ENCODE measurements at regions not wholly inside any gene's neighbourhood (a gene's known extent, or its start where the extent isn't known, plus 50 kb on each side); places are given as distances from the start of the nearest gene placed in this dataset.

- no peak overlapping the region for H3K9ac ChIP-seq (ENCODE audit: insufficient read depth, low read length)
- no peaks in the 10 kb centered on the region for H3K36me3 ChIP-seq (ENCODE audit: control insufficient read depth, insufficient read depth, low read length)
- H3K27ac ChIP-seq (ENCODE audit: insufficient read depth, low read length), result no peak overlapping the region
- H2AFZ ChIP-seq (ENCODE audit: low read length), result no peak overlapping the region
- no peaks in the 10 kb centered on the region for H3K9me3 ChIP-seq (ENCODE audit: control insufficient read depth, insufficient read depth, low read depth, low read length)
- no peaks in the 10 kb centered on the region for H3K27me3 ChIP-seq (ENCODE audit: control insufficient read depth, insufficient read depth, low read length)
- H3K4me2 ChIP-seq (ENCODE audit: extremely low read depth, insufficient read depth, low read length), result no peak overlapping the region
- no peak for DNase-seq (ENCODE audit: low read depth in 2 of 2)
- no peak for TF ChIP-seq EZH2 (IDR thresholded peaks at IDR 0.05; ENCODE audit: low read length, missing control alignments)
- no peak for TF ChIP-seq CTCF (conservative IDR thresholded peaks at IDR 0.05 in 1 of 2, IDR thresholded peaks at IDR 0.05 in 1 of 2; ENCODE audit: low read depth in 1 of 2, low read length in 2 of 2)
- no peak overlapping the region for H3K4me3 ChIP-seq (replicated peaks in 1 of 4; ENCODE audit: control extremely low read depth in 1 of 4, insufficient read depth in 1 of 4, low read depth in 3 of 4, low read length in 4 of 4)
- no peaks in the 10 kb centered on the region for H3K4me1 ChIP-seq (ENCODE audit: control insufficient read depth, extremely low read depth, insufficient read depth, low read length)
- no peaks in the 10 kb centered on the region for H3K79me2 ChIP-seq (ENCODE audit: control insufficient read depth, insufficient read depth, low read length)
- no peaks in the 10 kb centered on the region for H4K20me1 ChIP-seq (ENCODE audit: control insufficient read depth, extremely low read depth, insufficient read depth, low read length)
Observed at GRCh38 chr2:41405441-41405840, 642.4 kb upstream of the PKDCC start.

- H3K4me2 ChIP-seq (ENCODE audit: extremely low read depth, insufficient read depth, low read length), result no peak overlapping the region
- H3K9ac ChIP-seq (ENCODE audit: insufficient read depth, low read length), result no peak overlapping the region
Observed at GRCh38 chr2:41409328-41409727, 638.5 kb upstream of the PKDCC start.

GRCh38 chr2:41410011-41410410, 637.8 kb upstream of the PKDCC start:
- no peaks in the 10 kb centered on the region for H3K79me2 ChIP-seq (ENCODE audit: control insufficient read depth, insufficient read depth, low read length)
- no peaks in the 10 kb centered on the region for H3K27me3 ChIP-seq (ENCODE audit: control insufficient read depth, insufficient read depth, low read length)
- no peaks in the 10 kb centered on the region for H3K4me1 ChIP-seq (ENCODE audit: control insufficient read depth, extremely low read depth, insufficient read depth, low read length)
- no peaks in the 10 kb centered on the region for H4K20me1 ChIP-seq (ENCODE audit: control insufficient read depth, extremely low read depth, insufficient read depth, low read length)
- H3K27ac ChIP-seq (ENCODE audit: insufficient read depth, low read length), result no peak overlapping the region
- no peak for DNase-seq (ENCODE audit: low read depth in 2 of 2)
- no peaks in the 10 kb centered on the region for H3K9me3 ChIP-seq (ENCODE audit: control insufficient read depth, insufficient read depth, low read depth, low read length)
- no peaks in the 10 kb centered on the region for H3K36me3 ChIP-seq (ENCODE audit: control insufficient read depth, insufficient read depth, low read length)
- no peak overlapping the region for H3K4me3 ChIP-seq (replicated peaks in 1 of 4; ENCODE audit: control extremely low read depth in 1 of 4, insufficient read depth in 1 of 4, low read depth in 3 of 4, low read length in 4 of 4)
- no peak overlapping the region for H3K9ac ChIP-seq (ENCODE audit: insufficient read depth, low read length)
- H2AFZ ChIP-seq (ENCODE audit: low read length), result no peak overlapping the region
- no peak for TF ChIP-seq CTCF (conservative IDR thresholded peaks at IDR 0.05 in 1 of 2, IDR thresholded peaks at IDR 0.05 in 1 of 2; ENCODE audit: low read depth in 1 of 2, low read length in 2 of 2)
- no peak for TF ChIP-seq EZH2 (IDR thresholded peaks at IDR 0.05; ENCODE audit: low read length, missing control alignments)
- no peak overlapping the region for H3K4me2 ChIP-seq (ENCODE audit: extremely low read depth, insufficient read depth, low read length)

More at GRCh38 chr2:41409328-41409727, 638.5 kb upstream of the PKDCC start:
- H3K4me3 ChIP-seq (replicated peaks in 1 of 4; ENCODE audit: control extremely low read depth in 1 of 4, insufficient read depth in 1 of 4, low read depth in 3 of 4, low read length in 4 of 4), result no peak overlapping the region
- no peaks in the 10 kb centered on the region for H4K20me1 ChIP-seq (ENCODE audit: control insufficient read depth, extremely low read depth, insufficient read depth, low read length)
- H2AFZ ChIP-seq (ENCODE audit: low read length), result no peak overlapping the region
- no peaks in the 10 kb centered on the region for H3K27me3 ChIP-seq (ENCODE audit: control insufficient read depth, insufficient read depth, low read length)
- no peaks in the 10 kb centered on the region for H3K4me1 ChIP-seq (ENCODE audit: control insufficient read depth, extremely low read depth, insufficient read depth, low read length)
- no peaks in the 10 kb centered on the region for H3K79me2 ChIP-seq (ENCODE audit: control insufficient read depth, insufficient read depth, low read length)
- no peak for TF ChIP-seq EZH2 (IDR thresholded peaks at IDR 0.05; ENCODE audit: low read length, missing control alignments)
- no peak for TF ChIP-seq CTCF (conservative IDR thresholded peaks at IDR 0.05 in 1 of 2, IDR thresholded peaks at IDR 0.05 in 1 of 2; ENCODE audit: low read depth in 1 of 2, low read length in 2 of 2)
- no peak for DNase-seq (ENCODE audit: low read depth in 2 of 2)
- H3K36me3 ChIP-seq (ENCODE audit: control insufficient read depth, insufficient read depth, low read length), result no peaks in the 10 kb centered on the region
- no peak overlapping the region for H3K27ac ChIP-seq (ENCODE audit: insufficient read depth, low read length)
- H3K9me3 ChIP-seq (ENCODE audit: control insufficient read depth, insufficient read depth, low read depth, low read length), result no peaks in the 10 kb centered on the region

All from fibroblast of lung (primary cell).